ENCODE measurements at regions not wholly inside any gene's neighbourhood (a gene's known extent, or its start where the extent isn't known, plus 50 kb on each side); places are given as distances from the start of the nearest gene placed in this dataset.

DNA sequence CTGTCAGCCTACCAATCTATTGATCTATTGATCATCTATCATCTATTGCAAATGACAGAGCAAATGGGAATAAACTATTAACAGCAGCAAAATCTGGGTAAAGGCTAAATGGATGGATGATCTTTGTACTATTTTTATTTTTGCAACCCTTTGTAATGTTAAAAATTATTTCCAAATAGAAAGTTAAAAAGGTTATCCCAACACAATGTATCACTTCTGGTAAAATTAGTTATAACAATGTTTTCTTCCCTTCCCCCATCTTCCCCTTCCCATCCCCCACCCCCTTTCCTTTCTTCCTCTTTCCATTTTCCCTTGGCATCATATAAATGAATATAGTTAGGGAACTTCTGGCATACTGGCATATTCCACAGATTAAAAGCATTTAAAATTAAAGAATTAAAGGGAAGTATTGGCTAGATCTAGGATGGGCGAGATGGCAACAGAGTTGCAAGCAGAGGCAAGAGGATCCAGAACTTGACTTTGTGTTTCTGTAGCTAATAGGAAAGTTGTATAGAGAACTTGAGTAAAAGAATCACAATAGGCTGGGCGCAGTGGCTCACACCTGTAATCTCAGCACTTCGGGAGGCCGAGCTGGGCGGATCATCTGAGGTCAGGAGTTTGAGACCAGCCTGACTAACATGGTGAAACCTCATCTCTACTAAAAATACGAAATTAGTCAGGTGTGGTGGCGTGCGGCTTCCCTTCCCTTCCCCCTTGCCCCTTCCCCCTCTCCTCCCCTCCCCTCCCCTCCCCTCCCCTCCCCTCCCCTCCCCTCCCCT is 66.6 kb upstream of the TAF11L2 start:
- CTCF ChIA-PET: interaction anchor here (0.7 kb wide), 1 partner anchor 24 kb away, joined by 5 read pairs; no protein-coding TSS in a partner anchor
- TF ChIP-seq, protein P1, sequence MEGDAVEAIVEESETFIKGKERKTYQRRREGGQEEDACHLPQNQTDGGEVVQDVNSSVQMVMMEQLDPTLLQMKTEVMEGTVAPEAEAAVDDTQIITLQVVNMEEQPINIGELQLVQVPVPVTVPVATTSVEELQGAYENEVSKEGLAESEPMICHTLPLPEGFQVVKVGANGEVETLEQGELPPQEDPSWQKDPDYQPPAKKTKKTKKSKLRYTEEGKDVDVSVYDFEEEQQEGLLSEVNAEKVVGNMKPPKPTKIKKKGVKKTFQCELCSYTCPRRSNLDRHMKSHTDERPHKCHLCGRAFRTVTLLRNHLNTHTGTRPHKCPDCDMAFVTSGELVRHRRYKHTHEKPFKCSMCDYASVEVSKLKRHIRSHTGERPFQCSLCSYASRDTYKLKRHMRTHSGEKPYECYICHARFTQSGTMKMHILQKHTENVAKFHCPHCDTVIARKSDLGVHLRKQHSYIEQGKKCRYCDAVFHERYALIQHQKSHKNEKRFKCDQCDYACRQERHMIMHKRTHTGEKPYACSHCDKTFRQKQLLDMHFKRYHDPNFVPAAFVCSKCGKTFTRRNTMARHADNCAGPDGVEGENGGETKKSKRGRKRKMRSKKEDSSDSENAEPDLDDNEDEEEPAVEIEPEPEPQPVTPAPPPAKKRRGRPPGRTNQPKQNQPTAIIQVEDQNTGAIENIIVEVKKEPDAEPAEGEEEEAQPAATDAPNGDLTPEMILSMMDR (IDR thresholded peaks at IDR 0.05; ENCODE audit: insufficient read depth, low read depth, low read length): no peak
- Histone ChIP-seq H3K27me3 (ENCODE audit: control insufficient read depth, insufficient read depth, low read length) (peaks cover 5% of the 10 kb centered on the region; the same call in 1 of the 2 replicates), H3K4me3 (ENCODE audit: low read depth, low read length) (no peak overlapping the region), H3K36me3 (ENCODE audit: control insufficient read depth, insufficient read depth, low read length) (no peaks in the 10 kb centered on the region)
- no peak for DNase-seq (ENCODE audit: low read depth)
- POLR2A ChIA-PET: no interaction called here

DNA sequence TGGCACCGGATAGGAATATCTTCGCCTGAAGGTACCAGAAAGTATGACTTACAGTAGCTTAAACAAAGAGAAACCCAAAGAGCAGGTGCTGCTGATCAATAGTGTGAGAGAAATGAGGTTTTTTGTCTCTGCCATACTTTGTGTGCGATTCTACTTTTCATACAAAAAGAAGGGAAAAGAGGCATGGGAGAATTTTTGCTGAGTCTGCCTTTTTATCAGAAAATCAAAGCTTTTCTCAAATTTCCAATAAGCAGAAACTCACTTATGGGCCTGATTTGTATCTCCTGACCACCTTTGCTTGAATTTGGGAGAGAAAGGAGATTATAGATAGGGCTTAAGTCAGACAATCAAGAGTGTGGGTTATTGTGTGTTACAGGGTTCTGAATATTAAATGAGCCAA is 65.5 kb upstream of the TAF11L2 start:
- no peak overlapping the region for H3K4me3 ChIP-seq (ENCODE audit: low read depth, low read length)
- peaks cover 5% of the 10 kb centered on the region; the same call in 1 of the 2 replicates for H3K27me3 ChIP-seq (ENCODE audit: control insufficient read depth, insufficient read depth, low read length)
- DNase-seq (ENCODE audit: low read depth): no peak
- TF ChIP-seq, protein P1 (IDR thresholded peaks at IDR 0.05; ENCODE audit: insufficient read depth, low read depth, low read length): no peak
- CTCF ChIA-PET: interaction anchor here (0.9 kb wide), 1 partner anchor 11 kb away, joined by 4 read pairs; no protein-coding TSS in a partner anchor
- no peaks in the 10 kb centered on the region for H3K36me3 ChIP-seq (ENCODE audit: control insufficient read depth, insufficient read depth, low read length)
- POLR2A ChIA-PET: no interaction called here

DNA sequence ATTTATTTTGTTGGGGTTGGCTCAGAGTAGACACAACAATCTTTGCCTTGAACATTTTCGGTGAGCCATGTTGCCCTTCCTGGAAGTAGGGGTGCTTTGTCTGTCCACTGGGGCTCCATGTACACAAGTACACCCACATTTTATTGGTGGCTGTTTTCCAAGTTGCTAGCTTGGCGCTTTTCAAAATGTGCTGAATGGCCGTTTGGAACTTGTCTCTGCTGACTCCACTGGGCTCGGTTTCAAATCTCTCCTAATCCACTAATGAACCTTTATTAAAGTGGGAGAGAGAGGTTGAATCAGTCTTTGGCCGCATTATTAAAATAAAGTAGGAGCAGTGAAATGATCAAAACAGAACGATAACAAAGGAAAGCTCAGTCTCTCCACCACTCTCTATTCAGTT is 64.6 kb upstream of the TAF11L2 start:
- TF ChIP-seq, protein P1 (IDR thresholded peaks at IDR 0.05; ENCODE audit: insufficient read depth, low read depth, low read length): no peak
- Histone ChIP-seq H3K4me3 (ENCODE audit: low read depth, low read length) (no peak overlapping the region), H3K36me3 (ENCODE audit: control insufficient read depth, insufficient read depth, low read length) (no peaks in the 10 kb centered on the region), H3K27me3 (ENCODE audit: control insufficient read depth, insufficient read depth, low read length) (peaks cover 5% of the 10 kb centered on the region; the same call in 1 of the 2 replicates)
- POLR2A ChIA-PET: no interaction called here
- CTCF ChIA-PET: no interaction called here
- DNase-seq (ENCODE audit: low read depth): no peak

DNA sequence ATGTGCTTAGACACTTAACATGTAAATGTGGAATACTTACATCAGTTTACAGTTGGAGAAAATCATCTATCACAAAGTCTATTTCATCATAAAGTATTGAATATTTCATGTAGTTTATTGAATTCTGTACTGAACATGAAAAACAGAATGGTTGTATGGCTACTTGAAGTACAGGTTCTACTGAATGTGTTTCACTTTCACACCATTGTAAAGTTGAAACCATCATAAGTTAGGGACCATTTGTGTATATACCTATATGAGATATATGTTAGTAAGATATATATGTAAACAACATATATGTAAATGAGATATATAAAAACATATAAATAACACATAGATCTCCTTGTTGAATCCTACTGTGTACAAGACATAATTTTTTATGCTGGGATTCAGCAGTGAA is 63.0 kb upstream of the TAF11L2 start:
- POLR2A ChIA-PET: no interaction called here
- H3K36me3 ChIP-seq (ENCODE audit: control insufficient read depth, insufficient read depth, low read length): no peaks in the 10 kb centered on the region
- CTCF ChIA-PET: interaction anchor here (0.6 to 1.5 kb wide), 2 partner anchors 158 to 219 kb away, joined by 3 read pairs; no protein-coding TSS in a partner anchor
- peaks cover 4% of the 10 kb centered on the region; the same call in 1 of the 2 replicates for H3K27me3 ChIP-seq (ENCODE audit: control insufficient read depth, insufficient read depth, low read length)
- DNase-seq (ENCODE audit: low read depth): no peak
- TF ChIP-seq, protein P1 (IDR thresholded peaks at IDR 0.05; ENCODE audit: insufficient read depth, low read depth, low read length): no peak
- H3K4me3 ChIP-seq (ENCODE audit: low read depth, low read length): no peak overlapping the region

DNA sequence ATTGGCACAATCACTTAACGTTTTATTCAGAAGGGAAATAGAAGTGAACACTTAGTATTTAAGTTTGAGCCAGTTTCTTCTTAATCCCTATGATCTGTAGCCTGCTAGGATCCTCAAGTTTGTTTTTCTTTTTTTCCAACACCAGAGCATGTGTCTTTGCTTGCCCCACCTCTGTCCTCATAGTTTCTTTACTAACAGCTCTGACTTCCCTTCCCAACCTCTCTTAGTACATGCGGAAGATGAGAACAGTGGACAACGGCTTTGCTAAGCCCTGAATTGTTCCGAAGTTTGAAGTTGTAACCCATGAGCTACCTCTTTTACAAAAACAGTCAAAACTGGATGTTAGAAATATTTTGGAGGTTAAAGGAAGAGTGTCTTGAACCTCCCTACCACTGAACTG is 61.7 kb upstream of the TAF11L2 start:
- Histone ChIP-seq H3K4me3 (ENCODE audit: low read depth, low read length) (peak overlapping the region; percentile 9; the same call in 1 of the 2 replicates), H3K36me3 (ENCODE audit: control insufficient read depth, insufficient read depth, low read length) (no peaks in the 10 kb centered on the region), H3K27me3 (ENCODE audit: control insufficient read depth, insufficient read depth, low read length) (no peaks in the 10 kb centered on the region; the same call in 1 of the 2 replicates)
- TF ChIP-seq, protein P1 (IDR thresholded peaks at IDR 0.05; ENCODE audit: insufficient read depth, low read depth, low read length): no peak
- POLR2A ChIA-PET: no interaction called here
- no peak for DNase-seq (ENCODE audit: low read depth)
- CTCF ChIA-PET: interaction anchor here (1.5 kb wide), 1 partner anchor 220 kb away, joined by 3 read pairs; no protein-coding TSS in a partner anchor

Data from BJ (cell line).